CD4-positive, alpha-beta T cell treated with Interleukin-2 at 100 ng/mL for 4 hours (primary cell): ENCODE measurements at regions not wholly inside any gene's neighbourhood (a gene's known extent, or its start where the extent isn't known, plus 50 kb on each side); places are given as distances from the start of the nearest gene placed in this dataset.
"Not testable (repeated sequence)": the region's sequence is repeated elsewhere in the genome, so short reads cannot be mapped to it uniquely, and the experiment has no call there.

Experiments
- DNase-seq: peaks from one replicate; pipeline ENCODE4 v3.0.0-alpha.2; 2020; ENCODE audit warnings: low spot score

- no peak for DNase-seq
These were observed 312.5 kb downstream of the SHQ1 start for GRCh38 chr3:72535772-72536171.

- no peak for DNase-seq
These were observed 314.4 kb downstream of the SHQ1 start for GRCh38 chr3:72533591-72534473.

GRCh38 chr3:72530426-72530825, 317.8 kb downstream of the SHQ1 start:
- no peak for DNase-seq

GRCh38 chr3:72529081-72529480, 319.2 kb downstream of the SHQ1 start:
- DNase-seq = no peak

GRCh38 chr3:72523429-72524151, 324.7 kb downstream of the SHQ1 start:
- DNase-seq = peak; percentile 24

GRCh38 chr3:72520690-72521308, 327.4 kb downstream of the SHQ1 start:
- DNase-seq = no peak

- no peak for DNase-seq
These were observed 328.2 kb downstream of the SHQ1 start for GRCh38 chr3:72519946-72520604.

GRCh38 chr3:72517921-72518424, 330.3 kb downstream of the SHQ1 start:
- no peak for DNase-seq

GRCh38 chr3:72517336-72517735, 330.9 kb downstream of the SHQ1 start:
- no peak for DNase-seq

- DNase-seq = no peak
These were observed 331.9 kb downstream of the SHQ1 start for GRCh38 chr3:72516361-72516760.

- DNase-seq = no peak
These were observed 332.3 kb downstream of the SHQ1 start for GRCh38 chr3:72515941-72516340.

- DNase-seq = no peak
These were observed 333.0 kb downstream of the SHQ1 start for GRCh38 chr3:72515281-72515680.

GRCh38 chr3:72510247-72510646, 338.0 kb downstream of the SHQ1 start:
- DNase-seq = no peak

- DNase-seq = no peak
These were observed 342.5 kb downstream of the SHQ1 start for GRCh38 chr3:72505539-72506405.

- DNase-seq = not testable (repeated sequence)
These were observed 350.7 kb downstream of the SHQ1 start for GRCh38 chr3:72497501-72497900.

GRCh38 chr3:72496051-72496670, 352.1 kb downstream of the SHQ1 start:
- no peak for DNase-seq

- no peak for DNase-seq
These were observed 353.6 kb downstream of the SHQ1 start for GRCh38 chr3:72494626-72495025.

- no peak for DNase-seq
These were observed 354.1 kb downstream of the SHQ1 start for GRCh38 chr3:72494130-72494529.

- DNase-seq = no peak
These were observed 356.0 kb downstream of the SHQ1 start for GRCh38 chr3:72492240-72492639.

GRCh38 chr3:72490688-72491435, 357.4 kb downstream of the SHQ1 start:
- DNase-seq = no peak
